Gastrocnemius medialis (tissue), 4 donors: ENCODE measurements at regions not wholly inside any gene's neighbourhood (a gene's known extent, or its start where the extent isn't known, plus 50 kb on each side); places are given as distances from the start of the nearest gene placed in this dataset.

Experiments used
- CTCF ChIP-seq, 5 experiments: fragments of 450-650 bp in 3 of 5; fragments of 200-600 bp in 2 of 5; sonication (generic) in 2 of 5; IDR thresholded peaks in 4 of 5; conservative IDR thresholded peaks in 1 of 5; 1 replicate in 4 of 5; 2 replicates in 1 of 5; pipeline ENCODE4 v1.5.1; 2016 to 2019; ENCODE audit warnings: antibody characterized with exemption in 5 of 5, mild to moderate bottlenecking in 3 of 5, moderate library complexity in 3 of 5
- POLR2A ChIP-seq, 2 donors: fragments of 450-650 bp; IDR thresholded peaks; one replicate each; pipeline ENCODE4 v1.6.1; 2017; ENCODE audit warnings: antibody characterized with exemption in 2 of 2, mild to moderate bottlenecking in 2 of 2, moderate library complexity in 2 of 2

- TF ChIP-seq POLR2A (IDR thresholded peaks at IDR 0.05) (no peak), CTCF (IDR thresholded peaks at IDR 0.05 in 4 of 5, conservative IDR thresholded peaks at IDR 0.05 in 1 of 5) (no peak)
Observed at GRCh38 chr12:34396006-34396860, 373.9 kb downstream of the ALG10 start.
